Fibroblast of lung (primary cell): ENCODE measurements at regions not wholly inside any gene's neighbourhood (a gene's known extent, or its start where the extent isn't known, plus 50 kb on each side); places are given as distances from the start of the nearest gene placed in this dataset.

Experiments used
- DNase-seq, 2 donors: peaks; one replicate each; pipeline versions ENCODE4 v3.0.0 to v3.0.0-alpha.2; 2010; ENCODE audit warnings: low read depth in 2 of 2
- H2AFZ ChIP-seq: 2 replicates; pipeline ENCODE4 v1.5.1; 2012; ENCODE audit warnings: low read length, control low read depth, inconsistent platforms
- H3K27ac ChIP-seq: 2 replicates; pipeline ENCODE4 v1.5.1; 2011; ENCODE audit warnings: low read length, control low read depth; ENCODE audit not compliant: insufficient read depth
- H3K27me3 ChIP-seq: 2 replicates; pipeline ENCODE4 v1.5.1; 2011; ENCODE audit warnings: mild to moderate bottlenecking, low read length; ENCODE audit not compliant: control insufficient read depth, insufficient read depth
- H3K36me3 ChIP-seq: 2 replicates; pipeline ENCODE4 v1.5.1; 2011; ENCODE audit warnings: low read length; ENCODE audit not compliant: control insufficient read depth, insufficient read depth
- H3K4me1 ChIP-seq: 2 replicates; pipeline ENCODE4 v1.5.1; 2011; ENCODE audit warnings: low read length; ENCODE audit not compliant: control insufficient read depth, insufficient read depth; ENCODE audit errors: extremely low read depth
- H3K4me2 ChIP-seq: 2 replicates; pipeline ENCODE4 v1.5.1; 2011; ENCODE audit warnings: low read length, control low read depth; ENCODE audit not compliant: insufficient read depth; ENCODE audit errors: extremely low read depth
- H3K4me3 ChIP-seq, 4 experiments: fragments of 200-600 bp in 1 of 4; sonication (generic) in 1 of 4; replicated peaks in 1 of 4; 2 replicates each; pipeline ENCODE4 v1.5.1; 2011 to 2016; ENCODE audit warnings: low read length in 4 of 4, low read depth in 3 of 4, mild to moderate bottlenecking in 3 of 4, control low read depth in 2 of 4, inconsistent platforms in 1 of 4, mixed read lengths in 1 of 4; ENCODE audit not compliant: insufficient read depth in 1 of 4; ENCODE audit errors: control extremely low read depth in 1 of 4
- H3K79me2 ChIP-seq: 2 replicates; pipeline ENCODE4 v1.5.1; 2012; ENCODE audit warnings: mild to moderate bottlenecking, low read length, inconsistent platforms; ENCODE audit not compliant: control insufficient read depth, insufficient read depth
- H3K9ac ChIP-seq: 2 replicates; pipeline ENCODE4 v1.5.1; 2011; ENCODE audit warnings: mild to moderate bottlenecking, low read length, control low read depth; ENCODE audit not compliant: insufficient read depth
- H3K9me3 ChIP-seq: 2 replicates; pipeline ENCODE4 v1.5.1; 2012; ENCODE audit warnings: low read depth, low read length; ENCODE audit not compliant: control insufficient read depth, insufficient read depth
- H4K20me1 ChIP-seq: 2 replicates; pipeline ENCODE4 v1.5.1; 2011; ENCODE audit warnings: low read length; ENCODE audit not compliant: control insufficient read depth, insufficient read depth; ENCODE audit errors: extremely low read depth
- EZH2 ChIP-seq: IDR thresholded peaks from 2 replicates; pipeline ENCODE4 v1.5.1; 2012; ENCODE audit warnings: low read length, control low read depth, mild to moderate bottlenecking; ENCODE audit errors: missing control alignments
- TF ChIP-seq, protein P1 (sequence below), 2 donors: IDR thresholded peaks in 1 of 2; conservative IDR thresholded peaks in 1 of 2; 1 replicate in 1 of 2; 2 replicates in 1 of 2; pipeline ENCODE4 v1.5.1; 2011 to 2012; ENCODE audit warnings: low read length in 2 of 2, control low read depth in 1 of 2, inconsistent platforms in 1 of 2, low read depth in 1 of 2, mild to moderate bottlenecking in 1 of 2

DNA sequence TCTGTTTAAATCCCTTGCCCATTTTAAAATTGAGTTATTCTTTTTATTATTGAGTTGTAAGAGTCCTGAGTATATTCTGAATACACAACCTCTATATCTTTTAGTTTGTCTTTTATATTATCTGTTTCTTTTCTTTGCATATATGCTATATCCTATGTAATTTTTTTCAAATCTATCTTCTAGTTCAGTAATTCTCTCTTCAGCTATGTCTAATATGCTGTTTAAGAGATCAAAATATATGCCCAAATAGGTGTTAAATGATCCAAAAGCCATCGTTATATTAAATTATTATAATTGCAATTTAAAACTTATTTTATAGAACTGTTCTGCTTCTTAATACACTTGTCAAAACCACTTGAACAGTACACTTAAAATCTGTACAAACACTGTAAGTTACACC, 107.4 kb upstream of the TSPAN5 start:
- Histone ChIP-seq H3K4me3 (no peak overlapping the region), H3K4me1 (no peaks in the 10 kb centered on the region), H2AFZ (no peak overlapping the region), H3K27ac (no peak overlapping the region), H3K4me2 (no peak overlapping the region), H3K9ac (no peak overlapping the region), H3K36me3 (no peaks in the 10 kb centered on the region), H3K79me2 (no peaks in the 10 kb centered on the region), H3K27me3 (no peaks in the 10 kb centered on the region), H3K9me3 (no peaks in the 10 kb centered on the region), H4K20me1 (no peaks in the 10 kb centered on the region)
- DNase-seq, result no peak
- TF ChIP-seq EZH2, result no peak
- TF ChIP-seq, protein P1, sequence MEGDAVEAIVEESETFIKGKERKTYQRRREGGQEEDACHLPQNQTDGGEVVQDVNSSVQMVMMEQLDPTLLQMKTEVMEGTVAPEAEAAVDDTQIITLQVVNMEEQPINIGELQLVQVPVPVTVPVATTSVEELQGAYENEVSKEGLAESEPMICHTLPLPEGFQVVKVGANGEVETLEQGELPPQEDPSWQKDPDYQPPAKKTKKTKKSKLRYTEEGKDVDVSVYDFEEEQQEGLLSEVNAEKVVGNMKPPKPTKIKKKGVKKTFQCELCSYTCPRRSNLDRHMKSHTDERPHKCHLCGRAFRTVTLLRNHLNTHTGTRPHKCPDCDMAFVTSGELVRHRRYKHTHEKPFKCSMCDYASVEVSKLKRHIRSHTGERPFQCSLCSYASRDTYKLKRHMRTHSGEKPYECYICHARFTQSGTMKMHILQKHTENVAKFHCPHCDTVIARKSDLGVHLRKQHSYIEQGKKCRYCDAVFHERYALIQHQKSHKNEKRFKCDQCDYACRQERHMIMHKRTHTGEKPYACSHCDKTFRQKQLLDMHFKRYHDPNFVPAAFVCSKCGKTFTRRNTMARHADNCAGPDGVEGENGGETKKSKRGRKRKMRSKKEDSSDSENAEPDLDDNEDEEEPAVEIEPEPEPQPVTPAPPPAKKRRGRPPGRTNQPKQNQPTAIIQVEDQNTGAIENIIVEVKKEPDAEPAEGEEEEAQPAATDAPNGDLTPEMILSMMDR (conservative IDR thresholded peaks at IDR 0.05 in 1 of 2, IDR thresholded peaks at IDR 0.05 in 1 of 2; ENCODE audit: low read depth in 1 of 2, low read length in 2 of 2), result no peak

DNA sequence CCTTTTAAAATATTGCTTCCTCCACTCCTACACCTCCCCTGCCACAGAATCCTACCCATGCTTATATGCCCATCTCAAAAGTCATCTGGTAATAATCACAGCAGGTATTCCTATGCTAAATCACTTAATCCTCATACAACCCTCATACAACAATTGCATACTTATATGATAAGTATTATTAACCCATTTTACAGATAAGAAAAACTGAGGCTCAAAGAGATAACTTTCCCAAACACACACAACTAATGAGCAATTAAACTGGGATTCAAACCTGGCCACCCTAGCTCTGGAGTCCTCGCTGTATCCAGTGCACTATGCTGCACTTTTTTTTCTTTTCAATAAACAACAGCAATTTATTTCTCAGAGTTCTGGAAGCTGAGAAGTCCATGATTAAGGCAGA, 99.8 kb upstream of the TSPAN5 start:
- no peak for TF ChIP-seq EZH2
- TF ChIP-seq, protein P1 (conservative IDR thresholded peaks at IDR 0.05 in 1 of 2, IDR thresholded peaks at IDR 0.05 in 1 of 2; ENCODE audit: low read depth in 1 of 2, low read length in 2 of 2), result no peak
- no peak overlapping the region for H3K27ac ChIP-seq
- H3K79me2 ChIP-seq, result no peaks in the 10 kb centered on the region
- H2AFZ ChIP-seq, result no peak overlapping the region
- H3K9me3 ChIP-seq, result no peaks in the 10 kb centered on the region
- H3K27me3 ChIP-seq, result no peaks in the 10 kb centered on the region
- no peaks in the 10 kb centered on the region for H4K20me1 ChIP-seq
- H3K4me1 ChIP-seq, result no peaks in the 10 kb centered on the region
- no peak overlapping the region for H3K9ac ChIP-seq
- DNase-seq, result no peak
- no peaks in the 10 kb centered on the region for H3K36me3 ChIP-seq
- H3K4me2 ChIP-seq, result no peak overlapping the region
- no peak overlapping the region for H3K4me3 ChIP-seq

DNA sequence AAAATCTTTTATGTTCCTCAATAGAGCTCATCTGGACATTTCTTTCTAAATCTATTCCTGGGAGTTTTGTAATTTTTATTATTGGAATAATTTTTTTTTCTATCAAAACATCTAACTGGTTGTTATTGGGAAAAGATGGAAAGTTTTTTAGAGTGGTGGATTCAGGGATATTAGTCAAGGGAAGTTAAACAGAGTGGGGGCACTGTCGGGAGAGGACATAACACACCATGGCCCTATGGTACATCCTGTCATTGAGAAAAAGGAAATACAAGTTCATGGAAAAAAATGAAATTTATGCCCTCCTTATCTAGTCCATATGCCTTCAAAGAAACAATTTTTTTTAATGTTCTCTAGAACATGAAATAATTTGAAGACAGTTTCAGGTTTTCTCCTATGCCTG, 96.3 kb upstream of the TSPAN5 start:
- Histone ChIP-seq H2AFZ (no peak overlapping the region), H3K79me2 (no peaks in the 10 kb centered on the region), H3K4me1 (no peaks in the 10 kb centered on the region), H3K27me3 (no peaks in the 10 kb centered on the region), H3K4me3 (no peak overlapping the region), H3K27ac (no peak overlapping the region), H4K20me1 (no peaks in the 10 kb centered on the region), H3K36me3 (no peaks in the 10 kb centered on the region), H3K9me3 (no peaks in the 10 kb centered on the region), H3K9ac (no peak overlapping the region), H3K4me2 (no peak overlapping the region)
- DNase-seq, result no peak
- no peak for TF ChIP-seq EZH2
- TF ChIP-seq, protein P1 (conservative IDR thresholded peaks at IDR 0.05 in 1 of 2, IDR thresholded peaks at IDR 0.05 in 1 of 2; ENCODE audit: low read depth in 1 of 2, low read length in 2 of 2), result no peak
